NCI-H82 treated with DMSO at 0.1 percent for 48 hours (cell line): ENCODE measurements at regions not wholly inside any gene's neighbourhood (a gene's known extent, or its start where the extent isn't known, plus 50 kb on each side); places are given as distances from the start of the nearest gene placed in this dataset.
A peak's percentile ranks its signal among the peaks of the same experiment; 100 is the strongest.

Experiments used
- DNase-seq: peaks from one replicate; lab custom pipeline; 2025; ENCODE audit not compliant: unreplicated experiment; lab: John Stamatoyannopoulos, UW

DNA sequence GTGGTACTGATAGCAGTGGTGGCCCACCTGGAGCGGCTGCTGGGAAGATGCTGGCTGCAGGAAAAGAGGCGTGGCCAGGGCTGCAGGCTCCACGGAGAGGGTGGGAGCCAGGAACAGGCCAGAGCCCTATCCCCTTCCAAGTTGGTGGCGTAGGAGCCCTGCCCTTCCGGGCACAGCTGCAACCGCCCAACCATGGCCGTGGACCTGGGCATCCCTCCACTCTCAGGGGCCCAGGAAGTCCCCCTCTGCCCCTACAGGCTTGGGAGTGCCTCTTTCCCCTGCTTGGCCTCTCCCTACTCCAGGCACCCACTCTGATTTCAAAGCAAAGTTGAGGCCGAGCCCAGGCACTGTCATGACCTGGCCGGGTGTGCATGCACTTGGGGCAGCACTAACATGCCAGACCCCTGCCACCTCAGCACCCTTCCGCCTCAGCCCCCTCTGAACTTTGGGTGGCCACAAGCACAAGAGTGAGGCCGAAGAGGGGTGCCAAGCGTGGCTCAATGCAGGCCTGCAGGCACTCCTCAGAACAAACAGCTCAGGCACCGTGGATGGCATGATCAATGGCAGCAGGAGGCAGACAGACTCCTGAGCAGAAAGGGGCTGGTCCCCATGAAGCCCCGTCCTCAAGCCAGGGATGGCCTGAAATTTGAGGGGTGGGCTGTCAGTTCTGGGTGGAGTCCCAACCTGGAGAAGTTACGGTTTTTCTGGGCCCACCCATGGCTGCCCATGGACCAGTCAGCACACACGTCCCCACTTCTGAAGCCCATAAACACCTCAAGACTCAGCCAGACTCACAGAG, 164.9 kb upstream of the PRNP start:
- DNase-seq: no peak

- DNase-seq: no peak
Measured at GRCh38 chr20:4519534-4519933, 166.7 kb upstream of the PRNP start.

DNA sequence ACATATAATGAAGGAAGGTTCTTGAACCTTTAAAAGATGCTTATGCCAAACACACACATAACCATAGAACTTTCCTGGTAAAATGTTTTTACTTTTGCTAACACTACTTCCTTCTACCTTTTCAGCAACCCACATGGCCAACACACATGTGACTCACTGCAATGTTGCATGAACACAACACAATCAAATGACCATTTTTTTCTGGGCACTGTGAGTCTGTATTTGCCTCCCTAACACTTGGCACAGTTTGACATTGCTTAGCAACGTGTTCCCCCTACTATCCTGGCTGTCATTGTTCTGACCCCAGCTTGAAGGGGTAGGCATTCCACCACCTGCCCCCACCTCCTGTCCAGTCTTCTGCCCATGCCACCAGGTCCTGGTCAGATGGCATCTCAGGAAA, 169.4 kb upstream of the PRNP start:
- no peak for DNase-seq

DNA sequence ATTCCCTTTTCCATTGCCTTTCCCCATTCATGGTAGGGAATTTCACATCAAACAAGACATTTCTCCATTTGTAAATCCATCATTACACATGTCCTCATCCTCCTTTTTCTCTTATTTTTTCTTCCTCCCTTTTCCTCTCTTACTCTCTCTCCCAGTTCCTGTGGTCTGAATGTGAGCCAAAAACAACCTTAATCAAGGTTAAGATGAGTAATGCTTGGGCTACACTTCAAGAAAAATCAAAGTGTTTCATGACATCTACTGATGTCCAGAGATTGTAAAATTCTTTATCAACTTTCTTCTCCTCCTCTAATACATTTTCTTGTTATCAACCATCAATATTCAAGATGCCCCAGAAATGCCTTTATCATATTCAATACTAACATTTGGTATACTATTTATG, 172.5 kb upstream of the PRNP start:
- DNase-seq: no peak

DNA sequence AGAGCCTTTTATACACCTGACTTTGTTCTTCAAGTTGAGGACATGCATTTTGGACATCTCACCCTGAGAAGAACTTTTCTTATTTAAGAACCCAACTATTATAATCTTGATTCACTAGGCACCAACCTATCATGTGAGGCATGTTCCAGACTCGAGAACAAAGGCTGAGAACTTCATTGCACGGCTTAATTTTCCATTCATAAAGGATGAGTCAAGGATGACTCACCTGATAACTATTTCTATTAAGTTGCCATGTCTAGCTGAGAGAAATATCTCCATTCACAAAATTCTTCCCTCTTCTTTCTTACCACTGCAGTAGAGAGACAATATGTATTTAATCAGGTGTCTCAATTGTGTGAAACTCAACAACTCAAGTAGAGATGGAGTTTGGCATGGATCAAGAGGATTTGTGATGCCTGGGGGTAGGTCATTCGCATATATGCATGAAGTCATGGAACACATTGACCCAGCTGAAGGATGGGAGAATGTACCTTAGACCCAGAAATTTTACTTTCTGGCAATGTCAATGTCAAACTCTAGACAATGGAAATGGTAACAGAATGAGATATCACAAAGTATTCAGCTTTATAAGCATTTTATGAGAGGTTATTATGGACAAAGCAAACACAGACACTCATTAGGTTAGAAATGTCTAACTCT, 173.2 kb upstream of the PRNP start:
- DNase-seq: no peak

GRCh38 chr20:4511776-4512175, 174.5 kb upstream of the PRNP start:
- DNase-seq: no peak

DNA sequence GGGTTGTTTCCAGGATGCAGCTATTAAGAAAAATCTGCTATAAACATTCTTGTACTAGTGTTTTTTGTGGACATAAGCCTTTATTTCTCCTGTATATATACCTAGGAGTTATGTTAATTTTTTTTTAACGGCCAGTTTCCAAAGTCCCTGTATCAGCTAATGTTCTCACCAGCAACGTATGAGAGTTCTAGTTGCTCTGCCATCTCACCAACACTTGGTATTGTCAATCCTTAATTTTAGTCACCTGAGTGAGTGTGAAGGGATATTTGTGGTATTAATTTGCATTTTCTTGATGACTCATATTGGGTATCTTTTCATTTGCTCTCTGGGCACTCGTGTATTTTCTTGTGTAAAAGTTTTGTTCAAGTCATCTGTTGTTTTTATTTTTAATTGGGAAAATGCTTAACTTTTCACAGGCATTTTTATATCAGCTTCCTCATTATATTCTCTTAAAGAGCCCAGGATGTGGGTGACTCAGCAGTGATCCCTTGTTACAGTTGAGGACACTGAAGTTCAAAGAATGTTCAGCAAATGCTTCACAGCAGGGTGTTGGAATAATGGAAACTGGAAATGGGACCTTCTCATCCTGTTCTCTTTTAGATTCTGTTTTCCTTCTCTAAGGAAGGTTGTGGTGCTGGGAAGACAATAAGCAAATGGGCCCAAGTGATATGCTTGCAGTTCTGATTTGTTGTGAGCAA, 176.3 kb upstream of the PRNP start:
- DNase-seq: no peak

GRCh38 chr20:4508773-4509172, 177.5 kb upstream of the PRNP start:
- no peak for DNase-seq

DNA sequence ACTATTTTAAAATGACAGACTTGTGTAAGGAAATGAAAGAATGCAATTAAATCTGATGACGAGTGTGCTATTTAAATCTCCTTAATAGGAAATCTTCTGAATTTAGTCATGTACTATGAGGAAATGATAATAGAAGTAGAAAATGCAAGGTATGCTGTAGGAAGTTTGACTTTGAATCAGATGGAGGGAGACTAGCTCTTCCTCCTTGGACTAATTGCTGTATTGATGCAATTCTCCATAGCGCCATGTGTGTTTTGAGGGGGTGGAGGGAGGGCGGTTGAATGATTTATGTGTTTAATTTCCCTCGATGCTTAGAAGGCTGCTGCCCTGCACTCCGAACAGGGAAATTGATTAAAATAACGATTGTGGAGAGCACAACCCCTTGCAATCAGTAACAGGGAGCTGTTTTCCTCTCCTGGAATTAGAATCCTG, 179.0 kb upstream of the PRNP start:
- no peak for DNase-seq

GRCh38 chr20:4504814-4505213, 181.4 kb upstream of the PRNP start:
- DNase-seq: no peak

DNA sequence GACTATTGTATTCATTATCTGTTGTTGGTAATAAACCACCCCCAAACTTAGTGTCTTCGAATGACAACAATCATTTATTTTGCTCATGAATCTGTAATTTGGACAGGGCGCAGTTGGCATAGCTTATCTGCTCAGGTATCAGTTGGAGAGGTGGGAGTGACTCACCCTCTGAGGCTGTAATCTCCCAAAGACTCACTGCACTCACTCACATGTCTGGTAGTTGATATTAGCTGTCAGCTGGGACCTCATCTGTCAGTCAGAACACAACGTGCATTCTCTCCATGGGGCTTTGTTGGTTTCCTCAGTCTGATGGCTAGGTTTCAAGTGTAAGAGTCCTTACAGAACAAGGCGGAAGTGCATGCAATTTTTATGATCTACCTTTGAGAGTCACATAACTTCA, 183.5 kb upstream of the PRNP start:
- no peak for DNase-seq

GRCh38 chr20:4493386-4493785, 192.9 kb upstream of the PRNP start:
- no peak for DNase-seq

GRCh38 chr20:4491643-4492042, 194.6 kb upstream of the PRNP start:
- DNase-seq: no peak

DNA sequence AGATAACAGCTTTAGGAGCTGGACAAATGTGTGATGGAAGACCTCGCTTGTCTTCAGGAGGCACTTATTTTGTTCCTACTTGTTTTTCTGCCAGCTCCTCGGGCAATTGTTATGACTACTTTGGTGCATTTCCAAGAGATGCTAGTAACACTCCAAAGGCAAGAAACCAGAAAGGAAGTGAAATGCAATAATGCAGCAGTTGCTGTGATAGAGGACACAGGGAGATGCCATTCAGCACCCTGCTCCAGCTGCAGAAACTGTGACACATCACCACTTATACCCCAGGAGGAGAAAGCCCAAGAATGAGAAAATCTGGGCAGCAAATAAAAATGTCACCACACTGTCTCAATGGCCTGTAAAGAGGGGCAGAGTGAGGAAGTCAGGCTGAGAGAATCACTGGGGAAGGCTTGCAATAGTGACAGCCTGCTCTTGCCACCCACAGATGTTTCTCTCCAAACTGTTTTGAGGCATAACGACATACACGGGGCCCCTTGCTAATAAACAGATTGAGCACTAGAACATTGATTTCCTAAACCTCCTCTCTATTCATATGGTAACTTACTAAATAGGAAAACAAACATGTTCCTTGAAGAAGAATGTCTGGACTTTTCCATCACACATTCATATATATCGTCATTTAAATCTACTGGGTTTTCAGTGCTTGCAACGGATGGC, 195.5 kb upstream of the PRNP start:
- DNase-seq: no peak

DNA sequence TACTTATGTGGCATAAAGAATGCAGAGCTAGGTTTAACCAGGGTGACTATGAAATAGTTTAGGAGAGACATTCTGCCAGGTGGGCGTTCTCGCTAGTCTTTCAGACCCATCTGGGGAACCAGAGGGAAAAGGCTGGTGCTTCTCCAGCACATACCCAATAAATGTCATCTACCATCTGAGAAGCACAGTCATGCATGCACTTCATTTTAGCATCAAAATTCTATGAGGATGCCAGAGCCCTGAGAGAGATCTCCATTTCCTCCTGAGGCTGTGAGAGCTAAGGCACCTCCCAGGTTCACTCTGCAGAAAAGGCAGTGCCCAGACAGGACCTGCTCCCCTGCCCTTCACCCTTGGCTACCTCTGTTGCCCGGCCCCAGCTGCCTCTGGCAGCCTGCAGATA, 196.2 kb upstream of the PRNP start:
- DNase-seq: no peak

- DNase-seq: no peak
Measured at GRCh38 chr20:4488407-4489339, 197.6 kb upstream of the PRNP start.

- DNase-seq: peak; percentile 24
Measured at GRCh38 chr20:4484379-4484997, 201.8 kb upstream of the PRNP start.

DNA sequence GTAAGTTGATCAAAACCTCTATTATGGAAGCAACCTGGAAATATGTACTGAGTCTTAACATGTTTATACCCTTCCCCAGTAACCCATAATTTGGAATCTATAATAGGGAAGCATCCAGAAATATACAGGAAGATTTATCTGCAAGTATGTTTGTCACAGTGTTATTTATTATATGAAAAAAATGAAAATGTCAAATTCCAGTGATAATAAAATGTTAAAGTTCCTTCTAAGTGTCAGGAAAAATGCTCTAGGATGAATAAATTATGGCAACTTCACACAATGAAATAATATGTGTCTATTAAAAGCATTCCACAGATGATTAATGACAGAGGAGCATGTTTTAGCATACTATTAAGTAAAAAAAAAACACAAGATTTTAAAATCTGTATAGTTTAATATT, 202.3 kb upstream of the PRNP start:
- DNase-seq: no peak

DNA sequence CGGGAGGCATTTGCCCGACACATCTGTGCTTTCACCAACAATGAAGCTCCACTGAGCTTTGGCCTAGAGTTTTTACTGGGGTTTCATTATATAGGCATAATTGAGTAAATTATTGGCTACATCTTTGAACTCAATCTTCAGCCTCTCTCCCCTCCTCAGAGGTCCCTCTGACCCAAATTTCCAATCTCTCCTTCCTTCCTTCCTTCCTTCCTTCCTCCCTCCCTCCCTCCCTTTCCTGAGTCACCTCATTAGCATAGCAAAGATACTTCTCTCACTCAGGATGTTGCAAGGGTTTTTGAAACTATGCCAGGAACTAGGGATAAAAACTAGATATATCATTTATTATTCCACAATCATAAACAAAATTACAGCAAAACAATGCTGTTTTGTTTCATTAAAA, 202.8 kb upstream of the PRNP start:
- DNase-seq: no peak

- no peak for DNase-seq
Measured at GRCh38 chr20:4480104-4480503, 206.2 kb upstream of the PRNP start.
